22Rv1 (cell line): ENCODE measurements at regions not wholly inside any gene's neighbourhood (a gene's known extent, or its start where the extent isn't known, plus 50 kb on each side); places are given as distances from the start of the nearest gene placed in this dataset.

ENCODE experiments used
- H3K27ac ChIP-seq: fragments of 450-650 bp; 2 replicates; pipeline ENCODE4 v1.5.1; 2017
- ZFX ChIP-seq: fragments of 450-650 bp; IDR thresholded peaks from 2 replicates; pipeline ENCODE4 v1.6.1; 2017; ENCODE audit warnings: antibody characterized with exemption, borderline replicate concordance
- TF ChIP-seq, protein P1 (sequence below): fragments of 450-650 bp; IDR thresholded peaks from 2 replicates; pipeline ENCODE4 v1.5.1; 2017; ENCODE audit warnings: mild to moderate bottlenecking

DNA sequence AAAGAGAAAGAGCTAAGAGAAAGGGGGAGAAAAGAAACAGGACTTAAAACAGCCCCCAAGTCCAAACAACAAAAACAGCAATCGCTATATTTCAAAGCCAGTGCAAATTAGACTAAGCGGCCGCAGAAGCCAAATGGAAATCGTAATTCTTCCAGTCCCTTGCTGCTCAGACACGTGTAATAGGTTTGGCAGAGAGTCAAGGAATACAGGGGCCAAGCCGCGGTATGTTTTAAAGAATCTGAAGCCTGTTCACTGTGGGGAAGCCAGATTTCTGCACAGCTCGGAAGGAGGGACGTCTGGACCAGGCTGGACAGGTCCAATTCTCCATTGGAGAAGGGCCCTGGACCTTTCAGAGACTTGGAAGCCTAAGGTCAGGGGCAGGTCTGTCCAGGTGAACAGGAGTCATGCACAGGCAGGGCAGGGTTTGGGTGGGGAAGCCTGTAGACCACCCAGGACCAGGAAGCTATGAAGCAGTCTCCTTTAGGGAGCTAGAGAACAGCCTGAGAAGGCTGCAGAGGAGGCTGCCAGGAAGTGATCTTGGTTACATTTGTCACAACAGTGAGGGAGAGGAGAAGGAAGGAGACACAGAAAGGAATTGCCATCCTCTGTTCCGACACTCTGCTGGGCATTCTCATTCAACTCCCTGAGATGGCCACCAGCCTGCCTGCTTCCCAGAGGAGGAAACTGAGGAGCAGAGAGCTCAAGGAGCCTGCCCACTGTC is 265.5 kb upstream of the ISX start:
- TF ChIP-seq, protein P1, sequence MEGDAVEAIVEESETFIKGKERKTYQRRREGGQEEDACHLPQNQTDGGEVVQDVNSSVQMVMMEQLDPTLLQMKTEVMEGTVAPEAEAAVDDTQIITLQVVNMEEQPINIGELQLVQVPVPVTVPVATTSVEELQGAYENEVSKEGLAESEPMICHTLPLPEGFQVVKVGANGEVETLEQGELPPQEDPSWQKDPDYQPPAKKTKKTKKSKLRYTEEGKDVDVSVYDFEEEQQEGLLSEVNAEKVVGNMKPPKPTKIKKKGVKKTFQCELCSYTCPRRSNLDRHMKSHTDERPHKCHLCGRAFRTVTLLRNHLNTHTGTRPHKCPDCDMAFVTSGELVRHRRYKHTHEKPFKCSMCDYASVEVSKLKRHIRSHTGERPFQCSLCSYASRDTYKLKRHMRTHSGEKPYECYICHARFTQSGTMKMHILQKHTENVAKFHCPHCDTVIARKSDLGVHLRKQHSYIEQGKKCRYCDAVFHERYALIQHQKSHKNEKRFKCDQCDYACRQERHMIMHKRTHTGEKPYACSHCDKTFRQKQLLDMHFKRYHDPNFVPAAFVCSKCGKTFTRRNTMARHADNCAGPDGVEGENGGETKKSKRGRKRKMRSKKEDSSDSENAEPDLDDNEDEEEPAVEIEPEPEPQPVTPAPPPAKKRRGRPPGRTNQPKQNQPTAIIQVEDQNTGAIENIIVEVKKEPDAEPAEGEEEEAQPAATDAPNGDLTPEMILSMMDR, result no peak
- TF ChIP-seq ZFX, result no peak
- no peak overlapping the region for H3K27ac ChIP-seq

- no peak for TF ChIP-seq ZFX
- TF ChIP-seq, protein P1, result no peak
- no peak overlapping the region for H3K27ac ChIP-seq
These were observed 264.7 kb upstream of the ISX start for GRCh38 chr22:34801221-34801620.

DNA sequence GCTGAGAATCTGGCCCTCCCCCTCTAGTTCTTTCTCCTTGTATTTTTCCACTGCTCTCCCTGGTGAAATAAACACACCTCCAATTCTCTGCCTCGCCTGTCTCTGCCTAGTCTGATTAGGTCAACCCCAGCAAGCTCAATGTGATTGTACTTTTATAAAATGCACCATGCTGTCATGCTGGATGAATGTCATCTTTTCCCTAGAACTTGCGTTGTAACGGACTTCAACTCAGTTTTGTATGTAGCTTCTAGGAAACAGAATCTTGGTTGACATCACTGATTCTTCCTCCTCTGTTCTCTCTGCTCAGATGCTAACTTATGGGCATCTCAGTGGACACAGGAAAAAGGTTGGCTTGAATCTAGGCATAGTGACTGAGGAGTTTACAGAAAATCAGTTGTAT is 261.9 kb upstream of the ISX start:
- no peak overlapping the region for H3K27ac ChIP-seq
- TF ChIP-seq ZFX, result no peak
- TF ChIP-seq, protein P1, result no peak

GRCh38 chr22:34804604-34805003 is 261.4 kb upstream of the ISX start:
- H3K27ac ChIP-seq, result no peak overlapping the region
- no peak for TF ChIP-seq ZFX
- TF ChIP-seq, protein P1, result no peak

GRCh38 chr22:34805771-34806170 is 260.2 kb upstream of the ISX start:
- no peak for TF ChIP-seq ZFX
- TF ChIP-seq, protein P1, result no peak

DNA sequence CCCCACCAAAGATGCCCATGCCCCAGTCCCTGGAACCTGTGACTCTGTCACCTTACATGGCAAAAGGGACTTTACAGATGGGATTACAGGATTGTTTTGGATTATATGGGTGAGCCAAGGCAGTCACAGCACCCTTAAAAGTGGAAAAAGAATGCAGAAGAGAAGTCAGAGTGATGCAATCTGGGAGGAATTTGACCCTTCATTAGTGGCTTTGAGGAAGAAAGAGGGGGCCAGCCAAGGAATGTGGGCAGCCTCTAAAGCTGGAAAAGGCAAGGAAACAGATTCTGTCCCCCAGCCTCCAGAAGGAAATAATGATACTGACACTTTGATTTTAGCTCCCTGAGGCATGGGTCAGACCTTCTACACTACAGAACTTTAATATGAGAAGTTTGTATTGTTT is 257.3 kb upstream of the ISX start:
- no peak overlapping the region for H3K27ac ChIP-seq
- no peak for TF ChIP-seq ZFX
- TF ChIP-seq, protein P1, result no peak

More at GRCh38 chr22:34805771-34806170, 260.2 kb upstream of the ISX start:
- H3K27ac ChIP-seq, result no peak overlapping the region

DNA sequence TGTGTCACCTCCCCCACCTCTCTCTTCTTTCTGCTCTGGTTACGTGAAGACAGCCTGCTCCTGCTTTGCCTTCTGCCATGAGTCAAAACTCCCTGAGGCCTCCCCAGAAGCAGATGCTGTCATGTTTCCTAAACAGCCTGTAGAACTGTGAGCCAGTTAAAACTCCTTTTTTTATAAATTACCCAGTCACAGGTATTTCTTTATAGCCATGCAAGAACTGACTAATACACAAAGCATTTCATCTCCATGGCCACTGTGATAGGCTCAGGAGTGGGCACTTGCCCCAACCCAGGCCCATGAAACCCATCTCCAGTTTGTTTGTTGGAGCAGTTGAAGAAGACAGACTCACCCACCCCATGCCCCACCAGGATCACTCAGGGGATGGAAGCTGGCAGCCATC is 253.3 kb upstream of the ISX start:
- H3K27ac ChIP-seq, result no peak overlapping the region
- TF ChIP-seq ZFX, result no peak
- TF ChIP-seq, protein P1, result no peak
